ENCODE measurements at regions not wholly inside any gene's neighbourhood (a gene's known extent, or its start where the extent isn't known, plus 50 kb on each side); places are given as distances from the start of the nearest gene placed in this dataset.

DNA sequence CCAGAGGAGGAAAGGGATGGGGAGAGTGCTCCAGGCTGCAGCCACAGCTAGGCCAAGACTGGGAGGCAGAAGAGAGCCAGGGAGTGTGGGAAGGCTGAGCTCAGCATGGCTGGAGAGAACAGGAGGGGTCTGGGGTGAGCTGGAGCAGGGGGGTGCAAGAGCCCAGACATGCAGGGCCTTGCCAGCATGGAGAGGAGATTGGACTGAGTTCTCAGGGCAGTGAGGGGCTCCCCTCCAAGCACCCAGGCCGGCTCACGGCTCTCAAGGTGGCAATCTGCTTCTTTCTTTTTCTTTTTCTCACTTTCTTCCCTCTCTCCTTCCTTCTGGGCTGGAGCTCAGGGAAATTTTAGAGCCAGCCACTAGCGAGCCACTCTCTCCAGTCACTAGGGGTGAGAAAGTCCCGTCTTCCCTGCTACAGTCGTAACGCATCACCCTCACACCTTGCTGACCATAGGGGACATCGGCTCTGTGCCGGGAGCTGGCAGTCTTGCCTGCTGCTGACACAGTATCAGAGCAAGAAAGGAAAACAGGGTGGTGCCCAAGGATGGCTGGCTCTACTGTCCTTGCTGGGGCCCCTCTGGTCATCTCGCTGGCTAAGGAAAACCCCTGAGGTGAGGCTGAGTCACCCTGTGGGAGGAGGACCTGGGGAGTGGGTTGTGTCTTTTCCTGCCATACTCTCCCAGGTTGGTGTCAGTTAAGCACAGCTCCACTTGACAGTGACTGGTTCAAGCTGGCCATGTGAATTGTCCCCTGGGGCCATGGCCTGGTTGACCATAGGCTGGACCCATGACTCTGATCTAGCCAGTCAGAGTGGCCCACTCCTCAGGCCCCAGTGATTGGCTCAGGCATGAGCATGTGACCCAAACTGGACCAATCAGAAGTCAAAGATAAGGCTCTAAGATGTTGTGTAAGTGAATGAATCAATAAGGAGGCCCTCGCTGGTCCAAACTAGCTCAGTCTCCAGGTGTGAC lies 135.1 kb upstream of the PMEPA1 start:
- TF ChIP-seq, protein P1, sequence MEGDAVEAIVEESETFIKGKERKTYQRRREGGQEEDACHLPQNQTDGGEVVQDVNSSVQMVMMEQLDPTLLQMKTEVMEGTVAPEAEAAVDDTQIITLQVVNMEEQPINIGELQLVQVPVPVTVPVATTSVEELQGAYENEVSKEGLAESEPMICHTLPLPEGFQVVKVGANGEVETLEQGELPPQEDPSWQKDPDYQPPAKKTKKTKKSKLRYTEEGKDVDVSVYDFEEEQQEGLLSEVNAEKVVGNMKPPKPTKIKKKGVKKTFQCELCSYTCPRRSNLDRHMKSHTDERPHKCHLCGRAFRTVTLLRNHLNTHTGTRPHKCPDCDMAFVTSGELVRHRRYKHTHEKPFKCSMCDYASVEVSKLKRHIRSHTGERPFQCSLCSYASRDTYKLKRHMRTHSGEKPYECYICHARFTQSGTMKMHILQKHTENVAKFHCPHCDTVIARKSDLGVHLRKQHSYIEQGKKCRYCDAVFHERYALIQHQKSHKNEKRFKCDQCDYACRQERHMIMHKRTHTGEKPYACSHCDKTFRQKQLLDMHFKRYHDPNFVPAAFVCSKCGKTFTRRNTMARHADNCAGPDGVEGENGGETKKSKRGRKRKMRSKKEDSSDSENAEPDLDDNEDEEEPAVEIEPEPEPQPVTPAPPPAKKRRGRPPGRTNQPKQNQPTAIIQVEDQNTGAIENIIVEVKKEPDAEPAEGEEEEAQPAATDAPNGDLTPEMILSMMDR (IDR thresholded peaks at IDR 0.05) = no peak
- TF ChIP-seq POLR2A (IDR thresholded peaks at IDR 0.05) = no peak
